NCI-H1105 (cell line): ENCODE measurements at regions not wholly inside any gene's neighbourhood (a gene's known extent, or its start where the extent isn't known, plus 50 kb on each side); places are given as distances from the start of the nearest gene placed in this dataset.
"Not testable (repeated sequence)": the region's sequence is repeated elsewhere in the genome, so short reads cannot be mapped to it uniquely, and the experiment has no call there.

Experiments used
- DNase-seq: peaks from one replicate; lab custom pipeline; 2025; lab: John Stamatoyannopoulos, UW

DNA sequence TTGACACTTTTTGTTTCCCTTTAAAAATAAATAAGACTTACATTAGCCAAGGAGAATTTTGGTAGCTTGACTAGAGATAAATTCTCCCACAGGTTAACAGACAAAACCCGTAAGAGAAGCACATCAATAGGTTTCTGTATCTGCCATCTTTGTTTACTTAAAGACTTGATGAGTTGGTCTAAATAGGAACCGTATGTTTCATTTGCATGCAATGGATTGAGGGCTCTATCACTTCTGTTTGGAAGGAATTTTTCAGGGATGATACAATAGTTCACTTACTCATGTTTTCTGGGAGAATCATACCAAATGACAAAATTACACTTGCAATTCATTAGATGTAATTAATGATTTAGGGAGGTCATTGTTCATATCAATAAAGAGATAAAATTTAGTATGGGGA is 631.5 kb upstream of the NR2F2 start:
- DNase-seq, result no peak

DNA sequence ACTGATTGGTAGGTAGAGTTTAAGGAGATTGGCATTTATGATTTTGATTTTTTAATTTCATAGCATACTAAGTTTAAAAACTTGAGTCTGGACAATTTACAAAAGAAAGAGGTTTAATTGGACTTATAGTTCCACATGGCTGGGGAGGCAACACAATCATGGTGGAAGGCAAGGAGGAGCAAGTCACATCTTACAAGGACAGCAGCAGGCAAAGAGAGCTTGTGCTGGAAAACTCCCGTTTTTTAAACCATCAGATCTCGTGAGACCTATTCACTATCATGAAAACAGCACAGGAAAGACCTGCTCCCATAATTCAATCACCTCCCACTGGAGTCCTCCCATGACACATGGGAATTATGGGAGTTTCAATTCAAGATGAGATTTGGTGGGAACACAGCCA is 630.9 kb upstream of the NR2F2 start:
- no peak for DNase-seq

DNA sequence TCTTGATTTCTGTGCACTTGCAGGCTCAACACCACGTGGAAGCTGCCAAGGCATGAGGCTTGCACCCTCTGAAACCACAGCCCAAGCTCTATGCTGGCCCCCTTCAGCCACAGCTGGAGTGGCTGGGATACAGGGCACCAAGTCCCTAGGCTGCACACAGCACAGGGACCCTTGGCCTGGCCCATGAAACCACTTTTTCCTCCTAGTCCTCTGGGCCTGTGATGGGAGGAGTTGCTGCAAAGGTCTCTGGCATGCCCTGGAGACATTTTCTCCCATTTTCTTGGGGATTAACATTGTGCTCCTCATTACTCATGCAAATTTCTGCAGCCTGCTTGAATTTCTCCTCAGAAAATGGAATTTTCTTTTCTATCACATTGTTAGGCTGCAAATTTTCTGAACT is 629.8 kb upstream of the NR2F2 start:
- not testable (repeated sequence) for DNase-seq

DNA sequence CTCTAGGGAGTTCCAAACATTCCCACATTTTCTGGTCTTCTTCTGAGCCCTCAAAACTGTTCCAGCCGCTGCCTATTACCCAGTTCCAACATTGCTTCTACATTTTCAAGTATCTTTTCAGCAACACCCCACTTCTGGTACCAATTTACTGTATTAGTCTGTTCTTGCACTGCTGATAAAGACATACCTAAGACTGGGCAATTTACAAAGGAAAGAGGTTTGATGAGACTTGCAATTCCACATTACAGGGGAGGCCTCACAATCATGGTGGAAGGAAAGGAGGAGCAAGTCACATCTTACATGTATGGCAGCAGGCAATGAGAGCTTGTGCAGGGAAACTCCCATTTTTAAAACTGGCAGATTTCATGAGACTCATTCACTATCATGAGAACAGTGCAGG is 629.1 kb upstream of the NR2F2 start:
- DNase-seq, result no peak

DNA sequence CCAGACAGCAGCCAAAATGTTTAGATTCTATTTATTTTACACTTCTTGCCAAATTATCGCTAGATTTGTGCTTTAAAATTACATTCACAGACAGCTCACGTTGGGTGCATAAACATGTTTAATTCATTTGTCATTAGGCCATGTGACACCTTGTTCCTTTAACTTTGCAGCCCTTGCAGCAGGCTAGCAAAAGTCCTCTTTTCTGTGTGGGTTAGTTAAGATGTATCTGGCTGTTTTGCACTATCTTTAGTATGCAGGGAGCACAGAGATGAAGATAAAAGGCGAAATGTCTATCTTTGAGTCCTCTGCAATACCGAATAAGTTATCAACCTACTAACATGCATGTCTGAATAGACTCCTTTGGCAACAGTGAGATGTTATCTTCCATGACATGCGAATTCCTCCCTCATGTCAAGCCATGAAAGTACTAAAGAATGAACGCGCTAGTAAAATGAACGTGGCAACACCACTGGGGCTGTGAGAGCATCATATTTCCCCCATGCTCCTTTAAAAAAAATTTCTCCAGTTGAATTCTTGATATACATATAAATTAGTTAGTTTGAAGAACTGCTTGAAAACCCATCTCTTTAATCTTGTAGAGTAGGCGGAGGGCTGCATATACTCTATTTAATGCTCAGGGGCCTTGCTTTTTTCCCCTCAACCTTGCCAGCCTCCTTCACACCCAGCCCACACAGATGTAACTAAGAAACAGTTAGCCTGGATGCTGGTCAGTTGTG is 620.4 kb upstream of the NR2F2 start:
- no peak for DNase-seq

DNA sequence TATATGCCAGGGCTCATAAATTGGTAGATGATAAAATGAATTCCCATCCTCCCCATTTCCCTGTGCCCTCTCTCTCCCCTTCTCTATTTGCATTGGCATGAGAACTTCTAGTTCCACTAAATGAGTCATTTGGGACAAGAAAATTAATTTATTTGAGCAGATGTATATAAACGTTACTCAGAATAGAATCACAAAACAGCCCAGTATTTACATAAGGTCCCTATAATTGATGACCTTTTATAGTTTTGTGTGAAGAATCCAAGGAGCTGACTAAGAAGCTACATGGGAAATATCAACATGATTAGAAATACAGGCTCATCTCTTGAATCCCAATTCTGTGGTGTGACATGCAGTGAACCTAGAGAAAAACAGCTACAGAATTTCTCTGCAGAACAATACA is 617.7 kb upstream of the NR2F2 start:
- DNase-seq, result no peak

DNA sequence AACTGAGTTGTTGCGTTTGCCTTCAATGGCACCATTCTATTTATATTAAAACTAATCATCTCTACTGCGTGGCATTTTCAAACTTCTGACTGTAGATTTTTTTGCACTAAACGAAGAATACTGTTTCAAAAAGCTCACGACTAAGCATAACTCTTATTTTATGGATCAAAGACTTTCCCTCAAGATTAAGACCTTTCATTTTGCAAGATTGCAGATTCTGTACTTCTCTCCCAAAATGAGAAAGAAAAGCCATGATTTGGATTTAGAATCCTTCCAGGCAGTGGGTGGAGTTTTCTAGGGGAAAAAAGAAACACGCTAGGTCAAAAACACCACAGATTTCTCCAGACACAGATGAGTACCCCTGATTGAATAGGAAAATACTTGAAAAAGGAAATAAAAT is 617.2 kb upstream of the NR2F2 start:
- no peak for DNase-seq

DNA sequence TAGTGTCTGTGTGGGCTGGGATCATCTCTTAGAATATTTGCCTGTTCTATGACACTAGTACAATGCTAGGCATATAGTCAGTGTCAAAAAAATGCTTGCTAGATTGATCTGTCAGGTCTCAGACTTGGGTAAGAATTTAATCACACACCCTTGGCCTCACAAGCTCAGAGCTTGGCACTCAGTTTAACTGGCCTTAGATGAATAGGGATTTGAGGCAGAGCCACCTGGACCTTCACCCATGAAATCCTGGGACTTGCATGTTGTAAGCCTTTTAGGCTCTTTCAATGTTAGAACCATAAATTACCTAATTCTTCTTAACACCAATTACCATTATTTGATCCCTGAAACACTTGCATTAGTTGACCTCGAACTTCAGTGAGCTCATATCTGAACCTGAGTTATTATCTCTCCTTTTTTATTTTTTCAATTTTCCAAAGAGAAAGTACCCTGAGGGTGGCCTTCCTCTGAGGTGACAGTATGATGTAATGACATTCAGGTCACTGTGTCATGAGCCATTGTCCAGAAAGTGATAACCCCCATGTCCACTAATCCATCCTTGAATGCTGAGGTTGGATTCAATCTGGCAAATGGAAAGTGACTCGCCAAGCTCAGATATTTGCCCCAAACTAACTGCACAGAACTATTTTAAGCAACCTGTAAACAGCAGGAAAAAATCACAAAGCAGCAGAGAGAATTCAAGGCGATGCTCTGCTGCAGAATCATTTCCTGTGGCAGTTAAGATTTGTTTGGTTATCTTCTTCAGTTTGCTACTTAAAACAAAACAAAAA is 615.2 kb upstream of the NR2F2 start:
- DNase-seq, result no peak

DNA sequence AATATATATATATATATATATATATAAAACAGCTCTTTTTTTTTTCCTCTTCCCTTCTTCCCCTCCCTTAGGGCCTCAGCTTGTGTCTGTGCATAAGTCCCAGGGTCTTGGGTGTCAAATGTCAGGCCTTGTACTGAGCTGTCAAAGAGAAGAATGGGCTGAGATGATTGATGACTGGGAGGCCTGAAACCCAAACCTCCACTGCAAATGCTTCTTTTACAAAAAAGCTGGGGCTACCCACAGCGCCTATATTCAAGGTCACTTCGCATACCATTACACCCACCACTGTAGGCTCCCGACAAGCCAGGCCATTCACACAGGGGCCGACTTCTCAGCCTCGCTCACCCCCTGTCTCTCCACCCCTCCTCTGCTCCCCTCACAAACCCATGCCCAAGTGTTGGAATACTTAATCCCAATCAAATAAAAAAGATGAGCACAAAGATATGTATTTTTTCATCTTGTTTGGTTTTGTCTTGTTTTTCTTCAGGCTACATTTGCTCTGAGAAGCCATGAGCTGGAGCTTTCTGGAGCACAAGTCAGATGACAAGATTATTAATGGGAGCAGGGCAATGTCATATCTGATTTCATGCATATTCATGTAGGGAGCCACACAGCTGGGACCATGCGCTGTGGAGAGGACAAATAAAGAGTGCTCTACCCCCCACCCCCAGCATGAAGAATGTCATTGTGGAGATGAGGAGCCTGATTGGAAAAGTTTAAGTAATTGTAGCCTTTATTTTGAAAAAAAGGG is 614.4 kb upstream of the NR2F2 start:
- no peak for DNase-seq

DNA sequence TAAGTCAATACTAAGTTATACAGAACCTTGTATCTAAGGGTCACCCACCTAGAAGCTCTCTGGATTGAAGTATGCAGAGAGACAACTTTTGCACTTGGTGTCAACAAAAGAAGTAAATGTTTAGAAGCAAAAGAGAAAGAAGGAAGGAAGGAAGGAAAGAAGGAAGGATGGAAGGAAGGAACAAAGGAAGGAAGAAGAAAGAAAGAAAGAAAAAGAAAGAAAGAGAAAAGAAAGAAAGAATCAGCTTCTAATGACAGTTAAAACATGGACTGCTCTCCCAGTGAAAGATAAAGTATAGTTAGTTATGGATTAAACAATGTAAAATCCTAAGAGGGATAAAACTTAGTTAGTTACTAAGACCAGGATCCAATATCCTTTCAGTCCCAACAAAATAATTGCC is 613.8 kb upstream of the NR2F2 start:
- DNase-seq, result no peak

DNA sequence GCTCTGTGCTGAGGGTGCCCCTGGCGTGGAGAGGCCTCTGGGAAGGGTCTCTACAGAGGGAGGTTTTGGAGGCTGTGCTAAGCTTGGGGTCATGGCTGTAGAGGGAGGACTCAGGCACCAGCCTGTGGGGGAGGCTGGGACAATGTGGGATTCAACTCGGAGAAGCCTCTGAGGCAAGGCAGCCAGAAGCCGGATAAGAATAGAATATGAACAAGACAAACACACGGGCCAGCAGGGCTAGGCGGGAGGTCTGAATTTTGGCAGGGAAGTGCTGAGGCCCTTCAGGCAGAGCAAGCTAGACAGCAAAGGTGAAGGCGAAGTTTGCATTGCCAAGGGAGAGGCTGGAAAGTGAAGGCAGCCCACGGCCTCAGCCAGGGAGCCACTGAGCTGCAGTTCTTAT is 612.1 kb upstream of the NR2F2 start:
- no peak for DNase-seq

DNA sequence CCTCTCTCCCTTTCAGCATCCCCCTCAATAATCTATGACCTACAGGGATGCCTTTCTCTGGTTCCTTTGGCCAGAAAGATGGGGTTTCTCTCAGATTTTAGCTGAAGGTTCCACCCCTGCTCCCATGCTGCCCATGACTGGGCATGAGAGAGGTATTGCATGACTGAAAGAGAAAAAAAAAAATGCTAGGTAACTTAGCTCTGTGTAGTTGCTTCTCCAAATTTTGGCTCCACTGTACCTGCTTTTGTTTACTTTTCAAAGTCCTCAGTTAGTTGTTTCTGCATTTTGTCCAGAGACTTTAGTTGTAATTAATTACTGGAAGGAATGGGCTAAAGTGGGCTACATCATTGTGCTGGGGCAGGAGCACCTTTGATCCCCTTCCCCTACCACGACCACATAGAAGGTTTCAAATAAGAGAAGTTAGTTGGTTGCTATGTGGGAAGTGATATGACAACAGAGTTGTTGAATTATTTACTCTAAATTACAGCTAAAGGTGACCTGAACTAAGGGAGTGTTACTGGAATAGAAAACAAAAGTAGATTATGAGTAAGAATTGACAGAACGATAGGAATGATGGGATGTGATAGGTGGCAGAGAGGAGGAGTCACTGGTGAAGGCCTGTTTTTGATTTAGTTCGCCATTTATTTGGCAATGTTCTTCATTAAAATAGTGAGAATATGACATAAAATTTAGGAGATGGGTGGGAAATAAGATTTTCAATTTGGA is 605.4 kb upstream of the NR2F2 start:
- no peak for DNase-seq

DNA sequence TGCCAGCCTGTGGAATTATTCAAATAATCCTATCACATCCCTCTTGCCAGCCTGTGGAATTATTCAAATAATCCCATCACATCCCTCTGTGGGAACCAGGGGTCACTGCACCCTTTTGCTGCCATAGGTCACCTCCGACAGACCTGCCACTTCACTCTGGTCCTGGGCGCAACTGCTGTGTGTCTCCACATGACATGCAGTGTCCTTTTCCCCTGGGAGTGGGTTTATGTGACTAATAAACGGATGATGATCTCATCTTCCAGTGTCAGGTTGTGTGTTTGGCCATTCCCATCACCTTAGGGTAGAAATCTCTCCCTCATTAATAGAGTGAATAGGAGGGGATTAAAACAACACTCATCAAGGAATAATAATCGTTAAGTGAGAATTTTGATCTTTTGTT is 603.6 kb upstream of the NR2F2 start:
- DNase-seq, result no peak

DNA sequence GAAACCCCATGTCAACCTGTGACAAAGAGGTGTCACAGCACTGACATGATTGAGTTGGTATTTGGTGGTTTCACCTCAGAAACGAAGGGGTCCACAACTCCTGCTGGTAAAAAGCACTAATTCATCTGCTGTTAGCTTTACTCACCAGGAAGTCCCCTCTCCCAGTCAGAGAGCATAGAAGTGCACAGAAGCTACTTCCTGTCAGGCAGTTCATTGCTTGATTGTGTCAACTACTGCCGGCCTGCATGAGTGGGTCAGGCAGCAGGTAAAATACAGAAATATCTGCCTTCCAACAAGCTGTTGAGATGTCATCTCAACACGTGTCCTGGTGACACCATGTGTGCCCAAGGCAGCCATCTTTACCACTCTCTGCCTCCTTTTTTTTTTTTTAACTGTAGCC is 596.6 kb upstream of the NR2F2 start:
- no peak for DNase-seq

DNA sequence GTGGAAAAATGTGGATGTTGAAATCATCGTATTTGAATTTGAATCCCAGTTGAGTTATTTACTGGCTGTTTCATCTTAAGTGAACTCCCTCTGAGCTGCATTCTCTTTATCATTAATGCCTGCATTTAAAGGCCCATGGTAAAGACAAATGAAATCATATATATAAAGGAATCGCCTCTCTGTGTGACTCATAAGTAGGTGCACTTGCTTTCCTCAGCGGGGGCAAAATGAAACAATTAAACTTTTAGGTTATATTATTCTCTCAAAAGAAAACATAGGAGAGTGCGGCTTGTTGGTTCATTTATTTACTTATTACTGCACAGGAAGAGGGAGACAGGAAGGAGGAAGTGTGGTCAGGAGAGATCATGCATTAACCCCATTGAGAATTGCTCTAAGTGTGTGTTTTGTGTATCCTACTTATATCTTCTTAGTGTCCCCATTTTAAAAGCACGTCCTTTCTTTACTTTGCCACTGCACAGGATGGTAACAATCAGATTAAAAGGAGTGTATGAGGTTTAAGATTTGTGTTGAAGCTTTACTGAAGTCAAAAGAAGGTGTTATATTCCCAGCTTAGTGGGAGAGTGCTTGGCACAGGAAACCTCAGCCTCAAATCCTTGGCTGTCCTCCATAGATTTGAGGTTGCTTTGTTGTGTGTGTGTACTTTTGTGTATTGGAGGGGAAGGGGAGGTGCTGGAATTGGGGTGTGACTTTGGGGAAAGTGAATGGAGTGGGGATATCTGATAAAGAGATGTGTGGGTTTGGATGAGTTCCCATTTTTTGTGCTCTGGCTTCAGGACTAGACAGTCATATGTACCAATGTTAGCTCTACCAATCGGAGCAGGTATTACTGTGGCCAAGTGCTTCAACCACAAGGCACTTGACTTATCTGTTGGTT is 595.8 kb upstream of the NR2F2 start:
- no peak for DNase-seq

DNA sequence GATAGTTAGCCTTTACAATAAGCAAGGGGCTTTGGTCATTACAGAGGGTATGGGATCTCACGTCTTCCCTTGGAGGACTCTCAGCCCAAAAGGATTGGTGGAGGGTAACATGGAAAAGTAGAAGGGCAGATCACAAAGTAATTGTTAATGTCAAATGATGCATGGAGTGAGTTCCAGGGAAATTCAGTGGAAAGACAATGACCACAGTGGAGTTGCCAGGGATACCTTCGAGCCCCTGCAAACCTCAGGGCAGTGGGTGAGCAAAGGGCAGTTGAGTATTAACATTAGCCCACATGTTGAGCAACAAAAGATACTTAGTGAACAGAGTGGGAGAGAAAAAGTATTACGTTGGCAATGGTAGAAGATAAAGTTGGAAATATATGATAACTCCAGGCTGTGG is 593.4 kb upstream of the NR2F2 start:
- no peak for DNase-seq

DNA sequence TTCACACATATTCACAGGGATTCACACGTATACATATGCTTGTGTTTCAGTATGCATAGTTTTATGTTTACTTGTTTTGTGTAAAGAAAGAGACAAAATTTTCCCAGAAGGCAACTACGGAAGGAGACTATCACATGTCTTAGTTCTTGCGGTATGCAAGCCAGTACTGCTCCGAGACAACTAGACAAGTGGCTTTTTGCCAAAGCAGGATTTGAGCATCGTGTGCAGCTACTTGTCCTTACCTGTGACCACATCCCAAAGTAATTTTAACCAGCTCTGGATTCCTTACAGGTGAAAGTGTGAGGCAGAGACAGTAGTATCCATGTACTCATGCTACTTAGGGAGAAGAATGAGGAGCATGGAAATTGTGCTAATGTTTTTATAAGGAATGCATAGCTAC is 591.4 kb upstream of the NR2F2 start:
- DNase-seq, result no peak

DNA sequence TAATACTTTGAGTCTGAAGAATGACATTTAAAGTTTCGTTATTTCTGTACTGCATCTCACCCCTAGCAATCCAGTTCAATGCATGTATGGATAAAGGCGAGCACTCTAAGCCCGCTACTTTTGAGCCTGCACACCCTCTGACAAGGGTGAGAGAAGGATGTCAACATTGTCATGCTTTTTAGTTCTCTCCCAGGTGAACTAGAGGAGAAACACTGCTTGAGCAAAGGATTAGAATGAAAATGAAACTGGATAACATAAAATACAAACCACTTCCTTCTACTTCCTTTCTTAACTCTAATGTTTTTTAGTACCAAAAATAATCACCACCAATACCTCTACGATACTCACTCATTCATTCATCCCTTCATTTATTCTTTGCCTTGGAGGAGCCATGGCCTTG is 588.7 kb upstream of the NR2F2 start:
- no peak for DNase-seq

DNA sequence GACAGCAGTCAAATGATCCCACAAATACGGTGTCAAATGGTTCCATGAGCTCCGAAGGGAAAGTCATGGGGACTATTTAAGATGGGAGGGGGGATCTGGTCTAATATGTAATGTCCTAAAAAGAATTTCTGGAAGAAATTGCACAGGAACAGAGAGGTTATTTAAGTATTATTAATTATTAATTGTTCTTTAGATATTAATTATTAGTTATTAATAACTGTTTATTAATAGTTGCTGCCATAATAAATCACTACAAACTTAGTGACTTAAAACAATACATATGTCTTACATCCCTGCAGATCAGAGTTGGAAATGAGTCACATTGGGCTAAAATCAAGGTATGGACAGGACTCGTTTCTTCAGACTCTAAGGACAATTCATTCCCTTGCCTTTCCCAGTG is 588.2 kb upstream of the NR2F2 start:
- DNase-seq, result no peak

DNA sequence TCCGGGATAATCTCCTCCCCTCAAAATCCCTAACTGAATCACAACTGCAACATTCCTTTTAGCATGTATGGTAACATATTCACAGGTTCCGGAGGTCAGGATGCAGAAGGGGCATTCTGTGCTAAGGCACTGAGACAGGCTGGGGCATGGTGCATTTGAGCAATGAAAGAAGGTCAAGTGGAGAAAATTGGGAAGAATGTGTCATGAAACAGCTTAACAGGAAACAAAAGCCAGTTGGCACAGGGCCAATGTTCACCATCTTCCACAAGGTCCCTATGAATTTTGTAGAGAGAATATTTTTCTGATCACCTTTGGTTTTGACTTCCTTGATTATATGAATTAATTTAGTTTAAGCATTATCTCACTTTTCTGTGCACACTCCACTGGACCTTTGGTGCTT is 587.7 kb upstream of the NR2F2 start:
- no peak for DNase-seq

DNA sequence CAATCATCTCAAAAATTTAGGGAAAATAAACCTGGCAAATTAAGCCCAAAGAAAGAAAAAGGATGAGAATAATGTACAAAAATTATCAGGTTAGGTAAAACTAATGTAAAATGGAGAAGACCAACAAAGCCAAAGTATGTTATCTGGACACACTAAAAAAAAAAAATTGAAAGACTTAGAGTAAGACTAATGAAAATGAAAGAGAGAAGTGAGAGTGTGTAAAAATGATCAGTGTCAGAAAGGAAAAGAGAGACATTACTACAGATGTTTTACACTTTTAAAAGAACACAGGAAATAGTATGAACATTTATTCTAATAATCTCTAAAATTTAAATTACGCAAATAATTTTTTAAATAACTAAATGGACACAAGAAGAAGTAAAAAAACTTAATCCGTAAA is 573.3 kb upstream of the NR2F2 start:
- no peak for DNase-seq
